Panc1 (cell line): ENCODE measurements at regions not wholly inside any gene's neighbourhood (a gene's known extent, or its start where the extent isn't known, plus 50 kb on each side); places are given as distances from the start of the nearest gene placed in this dataset.

Experiments used
- POLR2AphosphoS5 ChIP-seq: IDR thresholded peaks from 2 replicates; pipeline ENCODE4 v1.6.1; 2012; ENCODE audit warnings: mild to moderate bottlenecking, low read depth, low read length, moderate library complexity
- SIN3A ChIP-seq: IDR thresholded peaks from 2 replicates; pipeline ENCODE4 v1.6.1; 2012; ENCODE audit warnings: low read depth, mild to moderate bottlenecking, low read length, moderate library complexity, borderline replicate concordance; ENCODE audit not compliant: insufficient read depth
- TCF7L2 ChIP-seq: IDR thresholded peaks from 2 replicates; pipeline ENCODE4 v1.6.1; 2011; ENCODE audit warnings: mild to moderate bottlenecking, low read depth, low read length, inconsistent platforms
- TF ChIP-seq, protein P1 (sequence below): fragments of 450-650 bp; IDR thresholded peaks from 2 replicates; pipeline ENCODE4 v1.5.1; 2017; ENCODE audit warnings: mild to moderate bottlenecking
- TF ChIP-seq, protein P2 (sequence below), 2 experiments: IDR thresholded peaks; 2 replicates each; pipeline ENCODE4 v1.6.1; 2011 to 2012; ENCODE audit warnings: low read depth in 2 of 2, control low read depth in 1 of 2, low read length in 1 of 2, mild to moderate bottlenecking in 1 of 2, moderate library complexity in 1 of 2; ENCODE audit not compliant: insufficient read depth in 1 of 2

DNA sequence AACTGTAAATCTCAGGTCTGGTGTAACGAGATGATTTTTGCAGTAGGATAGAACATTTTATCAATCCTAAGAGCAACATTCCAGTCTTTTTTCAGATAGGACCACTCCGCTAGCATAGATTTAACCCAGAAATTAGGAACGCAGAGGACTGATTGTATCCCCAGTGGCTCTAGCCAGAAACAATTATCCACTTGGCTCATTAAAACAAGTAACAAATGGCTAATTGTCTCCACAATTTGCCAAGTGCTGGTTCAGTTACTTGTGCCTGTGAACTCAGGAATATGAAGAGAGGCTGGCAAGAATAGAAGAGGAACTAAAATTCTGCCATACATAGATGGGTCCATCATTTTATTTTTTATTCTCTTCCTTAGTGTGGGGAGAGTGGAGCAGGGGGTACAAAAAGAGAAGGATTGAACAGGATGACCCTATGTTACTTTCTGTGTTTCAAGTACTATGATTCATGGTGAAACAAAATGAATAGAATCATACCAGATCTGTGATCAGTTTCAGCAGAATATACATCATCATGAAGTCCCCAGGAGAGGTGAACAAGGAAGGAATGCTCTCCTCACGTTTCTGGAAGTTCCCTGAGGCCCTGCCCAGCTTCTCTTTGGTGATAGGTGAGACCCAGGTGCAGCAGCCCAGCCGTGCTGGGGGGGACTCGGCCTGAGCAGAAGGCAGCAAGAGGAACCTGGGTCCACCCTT, 121.6 kb downstream of the ARL4C start:
- TF ChIP-seq, protein P1, sequence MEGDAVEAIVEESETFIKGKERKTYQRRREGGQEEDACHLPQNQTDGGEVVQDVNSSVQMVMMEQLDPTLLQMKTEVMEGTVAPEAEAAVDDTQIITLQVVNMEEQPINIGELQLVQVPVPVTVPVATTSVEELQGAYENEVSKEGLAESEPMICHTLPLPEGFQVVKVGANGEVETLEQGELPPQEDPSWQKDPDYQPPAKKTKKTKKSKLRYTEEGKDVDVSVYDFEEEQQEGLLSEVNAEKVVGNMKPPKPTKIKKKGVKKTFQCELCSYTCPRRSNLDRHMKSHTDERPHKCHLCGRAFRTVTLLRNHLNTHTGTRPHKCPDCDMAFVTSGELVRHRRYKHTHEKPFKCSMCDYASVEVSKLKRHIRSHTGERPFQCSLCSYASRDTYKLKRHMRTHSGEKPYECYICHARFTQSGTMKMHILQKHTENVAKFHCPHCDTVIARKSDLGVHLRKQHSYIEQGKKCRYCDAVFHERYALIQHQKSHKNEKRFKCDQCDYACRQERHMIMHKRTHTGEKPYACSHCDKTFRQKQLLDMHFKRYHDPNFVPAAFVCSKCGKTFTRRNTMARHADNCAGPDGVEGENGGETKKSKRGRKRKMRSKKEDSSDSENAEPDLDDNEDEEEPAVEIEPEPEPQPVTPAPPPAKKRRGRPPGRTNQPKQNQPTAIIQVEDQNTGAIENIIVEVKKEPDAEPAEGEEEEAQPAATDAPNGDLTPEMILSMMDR: no peak
- TF ChIP-seq POLR2AphosphoS5 (no peak), TCF7L2 (no peak), SIN3A (no peak)
- TF ChIP-seq, protein P2, sequence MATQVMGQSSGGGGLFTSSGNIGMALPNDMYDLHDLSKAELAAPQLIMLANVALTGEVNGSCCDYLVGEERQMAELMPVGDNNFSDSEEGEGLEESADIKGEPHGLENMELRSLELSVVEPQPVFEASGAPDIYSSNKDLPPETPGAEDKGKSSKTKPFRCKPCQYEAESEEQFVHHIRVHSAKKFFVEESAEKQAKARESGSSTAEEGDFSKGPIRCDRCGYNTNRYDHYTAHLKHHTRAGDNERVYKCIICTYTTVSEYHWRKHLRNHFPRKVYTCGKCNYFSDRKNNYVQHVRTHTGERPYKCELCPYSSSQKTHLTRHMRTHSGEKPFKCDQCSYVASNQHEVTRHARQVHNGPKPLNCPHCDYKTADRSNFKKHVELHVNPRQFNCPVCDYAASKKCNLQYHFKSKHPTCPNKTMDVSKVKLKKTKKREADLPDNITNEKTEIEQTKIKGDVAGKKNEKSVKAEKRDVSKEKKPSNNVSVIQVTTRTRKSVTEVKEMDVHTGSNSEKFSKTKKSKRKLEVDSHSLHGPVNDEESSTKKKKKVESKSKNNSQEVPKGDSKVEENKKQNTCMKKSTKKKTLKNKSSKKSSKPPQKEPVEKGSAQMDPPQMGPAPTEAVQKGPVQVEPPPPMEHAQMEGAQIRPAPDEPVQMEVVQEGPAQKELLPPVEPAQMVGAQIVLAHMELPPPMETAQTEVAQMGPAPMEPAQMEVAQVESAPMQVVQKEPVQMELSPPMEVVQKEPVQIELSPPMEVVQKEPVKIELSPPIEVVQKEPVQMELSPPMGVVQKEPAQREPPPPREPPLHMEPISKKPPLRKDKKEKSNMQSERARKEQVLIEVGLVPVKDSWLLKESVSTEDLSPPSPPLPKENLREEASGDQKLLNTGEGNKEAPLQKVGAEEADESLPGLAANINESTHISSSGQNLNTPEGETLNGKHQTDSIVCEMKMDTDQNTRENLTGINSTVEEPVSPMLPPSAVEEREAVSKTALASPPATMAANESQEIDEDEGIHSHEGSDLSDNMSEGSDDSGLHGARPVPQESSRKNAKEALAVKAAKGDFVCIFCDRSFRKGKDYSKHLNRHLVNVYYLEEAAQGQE (IDR thresholded peaks at IDR 0.05; ENCODE audit: insufficient read depth in 1 of 2, low read depth in 2 of 2, low read length in 1 of 2): no peak
